ENCODE measurements at regions not wholly inside any gene's neighbourhood (a gene's known extent, or its start where the extent isn't known, plus 50 kb on each side); places are given as distances from the start of the nearest gene placed in this dataset.

DNA sequence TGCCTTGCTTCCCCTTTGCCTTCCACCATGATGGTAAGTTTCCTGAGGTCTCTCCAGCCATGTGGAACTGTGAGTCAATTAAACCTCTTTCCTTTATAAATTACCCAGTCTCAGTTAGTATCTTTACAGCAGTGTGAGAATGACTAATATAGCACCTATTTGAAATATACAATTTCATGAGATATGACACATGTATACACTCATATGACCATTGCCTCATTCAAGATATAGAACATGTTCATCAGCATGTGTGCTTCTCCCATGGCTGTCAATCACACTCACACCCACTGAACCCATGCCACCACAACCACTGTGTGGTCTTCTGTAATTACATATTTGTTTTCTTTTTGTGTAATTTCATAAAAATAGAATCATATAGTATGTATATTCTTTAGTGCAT is 599.5 kb upstream of the EPHA6 start:
- Histone ChIP-seq H3K4me2 (ENCODE audit: low read length) (no peak overlapping the region), H3K27me3 (ENCODE audit: insufficient read depth, low read length, poor library complexity) (no peaks in the 10 kb centered on the region), H3K4me3 (ENCODE audit: low read length) (no peak overlapping the region), H3K36me3 (ENCODE audit: control insufficient read depth, insufficient read depth, low read length) (no peaks in the 10 kb centered on the region), H2BK5ac (ENCODE audit: low read length) (no peak overlapping the region), H2BK120ac (ENCODE audit: low read depth, low read length) (no peak overlapping the region), H3K79me2 (ENCODE audit: control insufficient read depth, insufficient read depth, low read length) (no peaks in the 10 kb centered on the region), H4K8ac (ENCODE audit: low read depth, low read length) (no peak overlapping the region), H3K18ac (ENCODE audit: low read length) (no peak overlapping the region), H2BK15ac (replicated peaks; ENCODE audit: low read depth) (no peak overlapping the region), H3K4ac (ENCODE audit: low read depth, low read length) (no peak overlapping the region), H3K9ac (ENCODE audit: low read length) (no peak overlapping the region), H3K56ac (ENCODE audit: low read length) (no peak overlapping the region), H3K27ac (ENCODE audit: low read depth, low read length) (no peak overlapping the region), H3K79me1 (ENCODE audit: low read length) (no peaks in the 10 kb centered on the region), H3K23ac (ENCODE audit: low read length) (no peak overlapping the region), H2AK5ac (ENCODE audit: low read length) (no peak overlapping the region), H3K4me1 (ENCODE audit: control insufficient read depth, low read depth, low read length) (no peaks in the 10 kb centered on the region), H4K5ac (ENCODE audit: low read length) (no peak overlapping the region)
- no peak for DNase-seq

DNA sequence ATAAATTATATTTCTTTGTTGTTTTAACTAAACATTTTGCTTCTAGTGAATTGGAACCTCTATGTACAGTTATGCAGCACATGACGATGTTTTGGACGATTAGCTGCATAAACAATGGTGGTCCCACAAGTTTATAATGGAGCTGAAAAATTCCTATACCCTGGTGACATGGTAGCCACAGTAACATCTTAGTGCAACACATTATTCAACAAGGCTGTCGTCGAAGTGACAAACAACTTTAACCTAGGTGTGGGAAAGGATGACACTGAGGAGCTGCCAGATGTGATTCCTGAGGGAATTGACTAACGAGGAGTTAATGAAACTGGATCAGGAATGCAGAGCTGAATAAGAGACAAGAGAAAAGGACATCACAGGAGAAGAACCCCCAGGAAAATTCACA is 588.9 kb upstream of the EPHA6 start:
- Histone ChIP-seq H3K4me3 (ENCODE audit: low read length) (no peak overlapping the region), H2AK5ac (ENCODE audit: low read length) (no peak overlapping the region), H3K36me3 (ENCODE audit: control insufficient read depth, insufficient read depth, low read length) (no peaks in the 10 kb centered on the region), H3K56ac (ENCODE audit: low read length) (no peak overlapping the region), H3K9ac (ENCODE audit: low read length) (no peak overlapping the region), H3K4me1 (ENCODE audit: control insufficient read depth, low read depth, low read length) (no peaks in the 10 kb centered on the region), H4K8ac (ENCODE audit: low read depth, low read length) (no peak overlapping the region), H3K18ac (ENCODE audit: low read length) (no peak overlapping the region), H3K4ac (ENCODE audit: low read depth, low read length) (no peak overlapping the region), H2BK120ac (ENCODE audit: low read depth, low read length) (no peak overlapping the region), H3K4me2 (ENCODE audit: low read length) (no peak overlapping the region), H3K27ac (ENCODE audit: low read depth, low read length) (no peak overlapping the region), H3K79me1 (ENCODE audit: low read length) (no peaks in the 10 kb centered on the region), H3K79me2 (ENCODE audit: control insufficient read depth, insufficient read depth, low read length) (no peaks in the 10 kb centered on the region), H2BK15ac (replicated peaks; ENCODE audit: low read depth) (no peak overlapping the region), H3K27me3 (ENCODE audit: insufficient read depth, low read length, poor library complexity) (no peaks in the 10 kb centered on the region), H4K5ac (ENCODE audit: low read length) (no peak overlapping the region), H3K23ac (ENCODE audit: low read length) (no peak overlapping the region), H2BK5ac (ENCODE audit: low read length) (no peak overlapping the region)
- peak; percentile 42 for DNase-seq
- no CpG with 5 or more reads among the region's 5 CpGs for WGBS (ENCODE audit: extremely low coverage, insufficient coverage, low lambda C conversion rate)

GRCh38 chr3:96233679-96234078 is 580.7 kb upstream of the EPHA6 start:
- DNase-seq, result no peak
- Histone ChIP-seq H3K4me1 (ENCODE audit: control insufficient read depth, low read depth, low read length) (no peaks in the 10 kb centered on the region), H2AK5ac (ENCODE audit: low read length) (no peak overlapping the region), H3K27ac (ENCODE audit: low read depth, low read length) (no peak overlapping the region), H4K8ac (ENCODE audit: low read depth, low read length) (no peak overlapping the region), H3K18ac (ENCODE audit: low read length) (no peak overlapping the region), H4K5ac (ENCODE audit: low read length) (no peak overlapping the region), H3K9ac (ENCODE audit: low read length) (no peak overlapping the region), H3K4ac (ENCODE audit: low read depth, low read length) (no peak overlapping the region), H2BK15ac (replicated peaks; ENCODE audit: low read depth) (no peak overlapping the region), H3K4me2 (ENCODE audit: low read length) (no peak overlapping the region), H2BK5ac (ENCODE audit: low read length) (no peak overlapping the region), H3K36me3 (ENCODE audit: control insufficient read depth, insufficient read depth, low read length) (no peaks in the 10 kb centered on the region), H3K4me3 (ENCODE audit: low read length) (no peak overlapping the region), H3K23ac (ENCODE audit: low read length) (no peak overlapping the region), H3K27me3 (ENCODE audit: insufficient read depth, low read length, poor library complexity) (no peaks in the 10 kb centered on the region), H3K56ac (ENCODE audit: low read length) (no peak overlapping the region), H3K79me2 (ENCODE audit: control insufficient read depth, insufficient read depth, low read length) (no peaks in the 10 kb centered on the region), H2BK120ac (ENCODE audit: low read depth, low read length) (no peak overlapping the region), H3K79me1 (ENCODE audit: low read length) (no peaks in the 10 kb centered on the region)
- no CpG with 5 or more reads among the region's 1 CpG for WGBS (ENCODE audit: extremely low coverage, insufficient coverage, low lambda C conversion rate)

DNA sequence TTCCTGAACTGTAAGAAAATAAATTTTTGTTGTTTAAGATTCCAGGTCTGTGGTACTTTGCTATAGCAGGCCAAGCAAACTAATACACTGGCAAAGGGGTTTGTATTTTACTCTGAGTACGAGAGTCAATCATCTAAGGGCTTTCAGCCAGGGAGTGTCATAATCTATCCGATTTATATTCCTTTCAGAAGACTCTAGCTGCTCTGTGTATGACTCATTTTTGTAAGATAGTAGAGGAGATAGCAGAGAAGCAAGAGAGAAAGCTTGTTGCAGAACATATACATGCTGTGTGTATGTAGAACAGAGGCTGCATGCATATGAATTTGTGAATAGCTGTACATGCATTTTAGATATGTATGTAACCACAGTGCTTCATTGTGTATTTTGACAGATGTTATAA is 577.9 kb upstream of the EPHA6 start:
- Histone ChIP-seq H3K9ac (ENCODE audit: low read length) (no peak overlapping the region), H3K4me1 (ENCODE audit: control insufficient read depth, low read depth, low read length) (no peaks in the 10 kb centered on the region), H3K4me2 (ENCODE audit: low read length) (no peak overlapping the region), H3K27me3 (ENCODE audit: insufficient read depth, low read length, poor library complexity) (no peaks in the 10 kb centered on the region), H3K79me1 (ENCODE audit: low read length) (no peaks in the 10 kb centered on the region), H3K27ac (ENCODE audit: low read depth, low read length) (no peak overlapping the region), H3K4ac (ENCODE audit: low read depth, low read length) (no peak overlapping the region), H3K23ac (ENCODE audit: low read length) (no peak overlapping the region), H2BK15ac (replicated peaks; ENCODE audit: low read depth) (no peak overlapping the region), H4K8ac (ENCODE audit: low read depth, low read length) (no peak overlapping the region), H3K79me2 (ENCODE audit: control insufficient read depth, insufficient read depth, low read length) (no peaks in the 10 kb centered on the region), H2BK120ac (ENCODE audit: low read depth, low read length) (no peak overlapping the region), H2BK5ac (ENCODE audit: low read length) (no peak overlapping the region), H3K18ac (ENCODE audit: low read length) (no peak overlapping the region), H2AK5ac (ENCODE audit: low read length) (no peak overlapping the region), H3K56ac (ENCODE audit: low read length) (no peak overlapping the region), H4K5ac (ENCODE audit: low read length) (no peak overlapping the region), H3K4me3 (ENCODE audit: low read length) (no peak overlapping the region), H3K36me3 (ENCODE audit: control insufficient read depth, insufficient read depth, low read length) (no peaks in the 10 kb centered on the region)
- no peak for DNase-seq
- no CpG with 5 or more reads among the region's 2 CpGs for WGBS (ENCODE audit: extremely low coverage, insufficient coverage, low lambda C conversion rate)

- no peak overlapping the region for H3K23ac ChIP-seq (ENCODE audit: low read length)
- H3K27me3 ChIP-seq (ENCODE audit: insufficient read depth, low read length, poor library complexity), result no peaks in the 10 kb centered on the region
- H3K4me2 ChIP-seq (ENCODE audit: low read length), result no peak overlapping the region
- H2BK120ac ChIP-seq (ENCODE audit: low read depth, low read length), result no peak overlapping the region
- no peak overlapping the region for H2BK5ac ChIP-seq (ENCODE audit: low read length)
- DNase-seq, result no peak
- no peak overlapping the region for H3K56ac ChIP-seq (ENCODE audit: low read length)
- no peak overlapping the region for H3K18ac ChIP-seq (ENCODE audit: low read length)
- H3K4me1 ChIP-seq (ENCODE audit: control insufficient read depth, low read depth, low read length), result no peaks in the 10 kb centered on the region
- H2AK5ac ChIP-seq (ENCODE audit: low read length), result no peak overlapping the region
- H3K79me2 ChIP-seq (ENCODE audit: control insufficient read depth, insufficient read depth, low read length), result no peaks in the 10 kb centered on the region
- H3K27ac ChIP-seq (ENCODE audit: low read depth, low read length), result no peak overlapping the region
- no peak overlapping the region for H3K9ac ChIP-seq (ENCODE audit: low read length)
- H3K4me3 ChIP-seq (ENCODE audit: low read length), result no peak overlapping the region
- no peak overlapping the region for H4K8ac ChIP-seq (ENCODE audit: low read depth, low read length)
- no peaks in the 10 kb centered on the region for H3K36me3 ChIP-seq (ENCODE audit: control insufficient read depth, insufficient read depth, low read length)
- H2BK15ac ChIP-seq (replicated peaks; ENCODE audit: low read depth), result no peak overlapping the region
- H3K4ac ChIP-seq (ENCODE audit: low read depth, low read length), result no peak overlapping the region
- H3K79me1 ChIP-seq (ENCODE audit: low read length), result no peaks in the 10 kb centered on the region
- H4K5ac ChIP-seq (ENCODE audit: low read length), result no peak overlapping the region
Measured at GRCh38 chr3:96259299-96259698, 555.1 kb upstream of the EPHA6 start.

DNA sequence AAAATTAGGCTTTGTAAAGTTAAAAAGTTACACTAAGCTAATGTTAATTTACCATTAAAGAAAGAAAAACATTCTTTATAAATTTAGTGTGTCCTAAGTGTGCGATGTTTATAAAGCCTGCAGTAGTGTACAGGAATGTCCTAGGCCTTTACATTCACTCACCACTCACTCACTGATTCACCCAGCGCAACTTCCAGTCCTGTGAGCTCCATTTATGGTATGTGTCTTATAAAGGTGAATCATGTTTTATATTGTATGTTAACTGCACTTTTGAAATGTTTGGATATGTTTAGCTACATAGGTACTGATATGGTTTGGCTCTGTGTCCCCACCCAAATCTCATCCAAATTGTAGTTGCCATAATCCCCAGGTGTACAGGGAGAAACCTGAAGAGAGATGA is 549.7 kb upstream of the EPHA6 start:
- no CpG with 5 or more reads among the region's 2 CpGs for WGBS (ENCODE audit: extremely low coverage, insufficient coverage, low lambda C conversion rate)
- H3K79me1 ChIP-seq (ENCODE audit: low read length), result no peaks in the 10 kb centered on the region
- no peak overlapping the region for H2BK15ac ChIP-seq (replicated peaks; ENCODE audit: low read depth)
- H2BK120ac ChIP-seq (ENCODE audit: low read depth, low read length), result no peak overlapping the region
- H3K4me3 ChIP-seq (ENCODE audit: low read length), result no peak overlapping the region
- no peak overlapping the region for H4K5ac ChIP-seq (ENCODE audit: low read length)
- H3K36me3 ChIP-seq (ENCODE audit: control insufficient read depth, insufficient read depth, low read length), result no peaks in the 10 kb centered on the region
- no peaks in the 10 kb centered on the region for H3K4me1 ChIP-seq (ENCODE audit: control insufficient read depth, low read depth, low read length)
- no peak overlapping the region for H4K8ac ChIP-seq (ENCODE audit: low read depth, low read length)
- H3K4me2 ChIP-seq (ENCODE audit: low read length), result no peak overlapping the region
- no peak overlapping the region for H2BK5ac ChIP-seq (ENCODE audit: low read length)
- no peak overlapping the region for H3K9ac ChIP-seq (ENCODE audit: low read length)
- no peak overlapping the region for H2AK5ac ChIP-seq (ENCODE audit: low read length)
- no peak overlapping the region for H3K18ac ChIP-seq (ENCODE audit: low read length)
- no peak for DNase-seq
- H3K79me2 ChIP-seq (ENCODE audit: control insufficient read depth, insufficient read depth, low read length), result no peaks in the 10 kb centered on the region
- no peak overlapping the region for H3K23ac ChIP-seq (ENCODE audit: low read length)
- no peak overlapping the region for H3K27ac ChIP-seq (ENCODE audit: low read depth, low read length)
- no peak overlapping the region for H3K4ac ChIP-seq (ENCODE audit: low read depth, low read length)
- no peak overlapping the region for H3K56ac ChIP-seq (ENCODE audit: low read length)
- H3K27me3 ChIP-seq (ENCODE audit: insufficient read depth, low read length, poor library complexity), result no peaks in the 10 kb centered on the region
